HG03196 (cell line): ENCODE measurements at regions not wholly inside any gene's neighbourhood (a gene's known extent, or its start where the extent isn't known, plus 50 kb on each side); places are given as distances from the start of the nearest gene placed in this dataset.
A peak's percentile ranks its signal among the peaks of the same experiment; 100 is the strongest.
"Not testable (repeated sequence)": the region's sequence is repeated elsewhere in the genome, so short reads cannot be mapped to it uniquely, and the experiment has no call there.

ENCODE experiments used
- ATAC-seq: cut with Tn5 transposase; IDR thresholded peaks from one replicate; pipeline ENCODE4 v1.9.1; 2021; ENCODE audit not compliant: unreplicated experiment

DNA sequence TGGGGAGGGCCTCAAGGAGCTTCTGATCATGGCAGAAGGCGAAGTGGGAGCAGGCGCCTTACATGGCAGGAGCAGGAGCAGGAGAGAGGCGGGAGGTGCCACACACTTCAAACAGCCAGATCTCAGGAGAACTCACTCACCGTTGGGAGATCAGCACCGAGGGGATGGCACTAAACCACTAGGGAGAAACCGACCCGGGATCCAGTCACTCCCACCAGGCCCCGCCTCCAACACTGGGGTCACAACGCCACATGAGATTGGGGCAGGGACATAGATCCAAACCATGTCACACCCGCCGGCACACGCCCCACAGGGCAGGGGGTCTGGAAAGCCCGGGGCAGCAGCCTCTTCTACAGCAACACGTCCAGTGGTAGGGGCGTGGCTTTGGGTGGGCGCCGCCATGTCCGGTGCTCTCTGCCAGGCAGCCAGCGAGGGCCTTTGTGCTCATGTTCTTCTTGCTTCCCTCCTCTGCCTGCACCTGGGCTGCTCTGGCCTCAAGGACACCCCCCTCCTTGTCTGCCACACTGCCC, 233.8 kb upstream of the SHH start:
- ATAC-seq: no peak

- ATAC-seq: no peak
Observed at GRCh38 chr7:156043416-156044178, 231.3 kb upstream of the SHH start.

DNA sequence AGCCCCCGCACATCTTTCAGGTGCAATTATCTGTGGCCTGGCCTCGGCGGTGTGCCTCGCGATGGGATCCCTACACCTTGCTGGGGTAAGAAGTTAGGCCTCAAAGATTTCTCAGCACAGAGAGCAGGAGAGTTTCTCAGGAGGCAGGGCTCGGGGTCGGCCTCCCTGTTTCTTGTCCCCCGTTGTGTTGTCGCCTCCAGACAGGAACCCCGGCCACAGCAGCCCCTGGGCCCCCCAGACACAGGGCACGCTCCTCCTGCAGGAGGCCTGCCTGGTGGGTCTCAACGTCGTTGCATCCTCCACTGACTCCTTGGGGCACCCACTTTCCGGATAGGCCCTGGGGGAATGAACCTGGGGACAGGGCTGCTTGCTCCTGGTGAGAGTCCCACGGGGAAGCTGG, 229.1 kb upstream of the SHH start:
- ATAC-seq: no peak

- ATAC-seq: no peak
Observed at GRCh38 chr7:156039971-156040677, 227.9 kb upstream of the SHH start.

- no peak for ATAC-seq
Observed at GRCh38 chr7:156039194-156039593, 226.9 kb upstream of the SHH start.

GRCh38 chr7:156038345-156038744, 226.1 kb upstream of the SHH start:
- no peak for ATAC-seq

DNA sequence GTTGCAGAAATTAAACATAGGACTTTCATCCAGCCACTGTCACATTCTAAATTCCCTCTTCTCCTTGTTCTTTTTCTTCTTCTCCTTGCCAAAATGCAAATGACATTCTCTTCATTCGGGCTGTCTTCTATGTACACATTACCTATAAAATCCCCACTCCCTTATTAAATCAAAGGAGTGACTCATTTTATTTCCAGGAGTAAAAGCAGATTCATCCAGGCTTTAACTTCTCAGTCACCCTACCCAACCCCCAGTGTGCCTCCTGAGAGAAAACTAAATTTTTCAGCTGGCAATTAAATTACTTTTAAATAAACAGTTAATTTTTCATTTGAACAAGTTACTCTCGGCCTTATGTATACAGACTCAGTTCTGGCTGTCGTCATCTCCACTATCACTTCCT, 223.9 kb upstream of the SHH start:
- no peak for ATAC-seq

- not testable (repeated sequence) for ATAC-seq
Observed at GRCh38 chr7:156035387-156035786, 223.1 kb upstream of the SHH start.

DNA sequence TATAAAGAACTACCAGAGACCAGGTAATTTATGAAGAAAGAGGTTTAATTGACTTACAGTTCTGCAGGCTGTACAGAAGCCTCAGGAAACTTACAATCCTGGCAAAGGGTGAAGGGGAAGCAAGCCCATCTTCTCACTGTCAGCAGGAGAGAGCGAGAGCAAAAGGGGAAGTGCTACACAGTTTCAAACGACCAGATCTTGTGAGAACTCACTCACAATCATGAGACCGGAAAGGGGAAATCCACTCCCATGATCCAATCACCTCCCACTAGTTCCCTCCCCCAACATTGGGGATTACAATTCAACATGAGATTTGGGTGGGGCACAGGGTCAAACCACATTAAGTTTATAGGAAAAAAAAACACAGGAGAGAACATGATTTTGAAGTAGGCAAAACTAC, 222.1 kb upstream of the SHH start:
- ATAC-seq: peak; percentile 64

DNA sequence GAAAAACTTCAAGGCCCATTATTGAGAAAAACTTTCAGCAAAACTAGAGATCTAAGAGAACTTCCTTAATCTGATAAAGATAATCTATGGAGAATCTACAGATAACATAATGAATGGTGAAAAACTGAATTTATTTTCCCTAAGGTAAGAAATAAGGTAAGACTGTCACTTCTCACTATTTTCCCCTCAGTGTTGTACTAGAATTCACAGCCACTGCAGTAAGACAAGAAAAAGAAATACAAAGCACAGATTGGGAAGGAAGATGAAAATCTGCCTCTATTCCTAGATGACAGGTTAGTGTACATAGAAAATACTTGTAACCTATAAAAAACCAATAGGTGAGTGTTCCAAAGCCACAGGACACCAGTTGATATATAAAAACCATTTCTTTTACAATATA, 220.7 kb upstream of the SHH start:
- no peak for ATAC-seq

DNA sequence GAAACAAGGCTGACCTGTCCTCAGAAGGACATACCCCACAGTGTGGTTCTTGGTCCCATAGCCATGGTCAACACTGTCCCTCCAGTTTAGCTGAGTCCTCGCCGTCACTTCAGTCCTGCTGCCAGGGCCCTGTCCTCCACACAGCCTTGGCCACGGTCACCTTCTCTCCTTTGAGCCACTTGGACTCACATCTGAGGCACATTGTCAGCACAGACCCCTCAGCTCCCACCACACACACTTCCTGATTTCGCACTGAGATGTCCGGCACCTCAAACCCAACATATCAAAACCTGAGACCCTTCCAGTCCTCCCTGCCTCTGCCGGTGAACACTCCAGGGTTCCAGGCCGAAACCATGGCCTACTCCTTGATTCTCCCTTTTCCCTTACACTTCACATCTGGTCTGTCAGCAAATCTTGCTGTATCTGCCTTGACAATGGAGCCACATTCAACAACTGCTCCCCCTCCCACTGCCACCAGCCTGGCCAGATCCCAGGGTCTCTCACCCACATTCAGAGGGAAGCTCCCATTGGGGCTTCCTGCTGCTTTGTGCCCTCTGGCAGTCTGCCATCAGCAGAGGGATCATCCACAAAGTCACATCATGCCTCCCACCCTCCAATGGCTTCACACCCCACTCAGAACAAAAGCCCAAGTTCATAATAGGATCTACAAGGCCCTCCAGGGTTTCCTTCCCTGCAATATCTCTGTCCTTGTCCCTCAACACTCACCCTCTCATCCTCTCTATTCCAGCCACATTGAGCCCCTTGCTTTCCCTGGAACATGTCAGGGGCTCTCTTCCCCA, 219.6 kb upstream of the SHH start:
- no peak for ATAC-seq

- ATAC-seq: no peak
Observed at GRCh38 chr7:156029460-156030007, 217.3 kb upstream of the SHH start.

- ATAC-seq: no peak
Observed at GRCh38 chr7:156028521-156028920, 216.3 kb upstream of the SHH start.

- ATAC-seq: no peak
Observed at GRCh38 chr7:156027821-156028220, 215.6 kb upstream of the SHH start.

- no peak for ATAC-seq
Observed at GRCh38 chr7:156026603-156027002, 214.3 kb upstream of the SHH start.

DNA sequence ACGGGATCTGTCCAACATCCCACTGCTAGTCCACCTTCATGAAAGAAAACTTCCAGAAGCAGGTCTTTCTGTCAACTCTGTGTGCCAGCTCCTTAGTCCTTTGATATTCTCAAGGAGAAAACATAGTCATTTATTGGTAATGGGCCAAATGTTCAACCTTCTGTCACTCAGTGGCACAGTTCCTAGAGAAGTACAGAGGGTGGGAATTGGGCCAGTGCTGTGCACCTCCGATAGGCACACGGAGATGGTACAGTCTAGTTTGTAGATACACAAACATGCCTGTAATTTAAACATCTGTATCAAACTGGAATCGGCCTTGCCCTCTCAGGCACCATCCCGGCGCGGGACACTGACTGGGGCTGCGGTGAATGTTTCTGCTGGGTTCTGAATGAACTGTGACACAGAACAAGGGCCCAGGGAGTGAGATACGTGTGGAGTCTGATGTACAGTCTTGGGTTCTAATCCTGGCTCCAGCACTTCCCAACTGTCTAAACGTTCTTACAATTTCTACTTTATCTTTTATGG, 213.9 kb upstream of the SHH start:
- no peak for ATAC-seq

- ATAC-seq: no peak
Observed at GRCh38 chr7:156025675-156026074, 213.4 kb upstream of the SHH start.

DNA sequence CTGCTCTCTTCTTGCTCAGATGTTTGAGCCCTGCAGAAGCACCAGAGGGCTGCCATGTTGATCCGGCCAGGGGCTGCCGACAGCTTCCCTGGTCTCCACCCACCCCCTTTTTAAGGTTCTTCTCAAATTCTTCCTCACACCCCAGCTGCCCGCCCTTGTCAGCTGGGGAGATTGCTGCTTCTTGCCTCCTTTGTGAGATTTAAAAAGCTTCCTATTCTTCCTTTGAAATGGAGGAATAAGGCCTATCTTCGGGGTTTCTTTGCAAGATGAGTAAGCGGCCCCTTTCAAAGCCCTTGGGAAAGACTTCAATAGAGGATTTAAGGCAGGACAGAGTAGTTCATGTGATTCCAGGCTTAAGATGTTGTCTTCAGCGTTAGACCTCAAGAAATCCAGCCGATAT, 211.9 kb upstream of the SHH start:
- no peak for ATAC-seq

- no peak for ATAC-seq
Observed at GRCh38 chr7:156022483-156023459, 210.5 kb upstream of the SHH start.

DNA sequence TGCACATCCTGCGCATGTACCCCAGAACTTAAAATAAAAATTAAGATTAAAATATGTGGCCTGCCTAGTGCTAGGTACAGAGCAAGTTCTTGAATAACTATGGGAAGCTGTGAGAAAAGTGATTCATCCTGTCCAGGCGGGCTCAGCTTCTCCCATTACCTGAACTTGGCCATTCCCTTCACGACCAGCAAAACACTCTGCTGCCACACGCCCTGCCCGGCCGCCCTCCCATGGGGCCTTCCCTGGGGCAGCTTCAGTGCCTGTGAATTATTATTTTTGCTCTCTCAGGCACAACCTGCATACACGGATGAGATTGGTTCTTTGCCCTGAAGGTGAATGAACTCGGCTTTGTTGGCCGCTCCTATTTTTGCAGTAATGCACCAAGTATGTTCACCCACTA, 209.2 kb upstream of the SHH start:
- ATAC-seq: no peak
